ENCODE measurements at regions not wholly inside any gene's neighbourhood (a gene's known extent, or its start where the extent isn't known, plus 50 kb on each side); places are given as distances from the start of the nearest gene placed in this dataset.
"Not testable (repeated sequence)": the region's sequence is repeated elsewhere in the genome, so short reads cannot be mapped to it uniquely, and the experiment has no call there.

DNA sequence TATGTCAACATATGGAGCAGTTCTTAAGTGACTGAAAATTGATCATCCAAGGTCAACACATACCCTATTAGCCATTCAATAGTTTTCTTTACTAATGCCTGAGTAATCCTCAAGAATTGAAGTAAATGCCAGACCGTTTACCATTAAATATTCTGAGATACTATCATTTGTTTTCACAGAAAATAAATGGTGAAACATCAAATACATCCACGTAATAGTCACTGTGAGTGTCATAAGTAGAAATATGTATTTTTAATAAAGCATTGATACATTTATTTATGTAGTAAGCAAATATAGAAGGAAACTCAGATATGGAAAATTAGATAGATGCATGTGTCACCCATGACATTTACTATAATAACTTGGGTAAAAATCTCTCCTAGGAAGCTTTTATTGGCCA lies 927.8 kb upstream of the NRXN1 start:
- no peak for DNase-seq (ENCODE audit: low read depth, low spot score)

DNA sequence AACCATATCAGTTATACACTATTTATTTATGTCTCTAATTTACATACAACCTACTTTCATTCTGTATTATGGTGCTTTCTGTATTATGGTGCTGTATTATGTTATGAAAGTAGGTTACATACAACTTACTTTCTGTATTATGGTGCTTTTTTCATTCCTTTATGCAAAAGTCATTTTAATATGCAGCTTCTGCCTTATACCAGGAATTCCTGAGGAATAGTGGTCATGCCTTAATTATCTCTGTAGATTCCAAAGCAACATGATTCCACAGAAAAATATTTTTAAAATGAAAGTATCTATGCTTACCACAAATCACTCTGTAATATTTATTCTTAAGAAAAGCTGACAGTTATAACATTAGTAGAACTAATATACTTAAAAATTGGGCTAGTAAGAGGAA lies 922.0 kb upstream of the NRXN1 start:
- DNase-seq (ENCODE audit: low read depth, low spot score), result no peak

DNA sequence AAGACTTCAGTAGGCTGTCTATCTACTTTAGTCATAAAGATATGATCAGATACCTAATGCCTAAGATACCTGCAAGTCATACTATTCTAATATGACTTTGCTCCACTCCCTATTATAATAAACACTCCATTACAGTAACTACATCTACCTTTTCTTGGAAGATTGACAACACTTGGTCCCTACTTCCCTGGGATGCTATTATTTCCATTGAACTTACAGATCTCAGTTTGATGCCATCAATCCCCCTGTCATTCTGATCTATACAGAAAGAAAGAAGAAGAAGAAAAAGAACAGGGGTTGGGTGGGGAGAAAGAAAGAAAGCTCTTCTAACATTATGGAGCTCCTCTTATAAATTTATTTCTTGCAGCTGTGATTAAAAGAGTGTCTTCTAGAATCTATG lies 889.1 kb upstream of the NRXN1 start:
- DNase-seq (ENCODE audit: low read depth, low spot score), result no peak

DNA sequence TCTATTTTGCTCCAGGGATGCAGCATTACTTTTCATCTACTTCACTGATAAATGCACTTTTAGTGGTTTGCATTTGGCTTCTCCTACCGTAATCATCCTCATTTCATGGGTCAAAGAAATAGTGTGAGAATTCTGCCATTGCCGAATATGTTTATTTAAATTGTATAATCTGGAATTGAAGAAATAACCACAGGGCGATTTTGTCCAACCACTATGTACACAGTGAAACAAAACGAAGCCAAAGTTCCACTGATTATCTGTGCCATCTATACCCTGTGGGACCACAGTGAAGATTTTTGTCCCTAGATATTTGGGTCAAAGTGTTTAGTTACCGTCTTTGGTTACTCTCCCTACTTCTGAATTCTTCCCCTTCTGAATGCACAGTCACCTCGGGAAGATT lies 888.6 kb upstream of the NRXN1 start:
- DNase-seq (ENCODE audit: low read depth, low spot score), result no peak

DNA sequence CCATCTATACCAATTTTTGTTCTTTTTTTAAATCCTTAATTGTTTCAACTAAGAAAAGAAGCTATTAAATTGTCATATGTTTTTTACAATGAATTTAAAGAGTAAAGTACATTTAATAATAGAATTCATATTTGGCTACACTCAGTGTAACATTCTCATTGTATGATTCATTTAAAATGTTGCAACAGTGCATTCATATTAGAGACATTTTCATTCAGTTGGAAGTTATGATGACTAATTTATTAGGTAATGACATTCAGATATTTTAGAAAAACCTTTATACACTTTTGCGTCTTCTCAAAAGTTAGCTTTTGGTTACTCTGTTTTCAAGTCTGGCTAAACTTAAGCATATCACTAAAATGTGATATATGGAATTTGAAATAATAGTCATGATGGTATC lies 887.5 kb upstream of the NRXN1 start:
- DNase-seq (ENCODE audit: low read depth, low spot score), result no peak

DNA sequence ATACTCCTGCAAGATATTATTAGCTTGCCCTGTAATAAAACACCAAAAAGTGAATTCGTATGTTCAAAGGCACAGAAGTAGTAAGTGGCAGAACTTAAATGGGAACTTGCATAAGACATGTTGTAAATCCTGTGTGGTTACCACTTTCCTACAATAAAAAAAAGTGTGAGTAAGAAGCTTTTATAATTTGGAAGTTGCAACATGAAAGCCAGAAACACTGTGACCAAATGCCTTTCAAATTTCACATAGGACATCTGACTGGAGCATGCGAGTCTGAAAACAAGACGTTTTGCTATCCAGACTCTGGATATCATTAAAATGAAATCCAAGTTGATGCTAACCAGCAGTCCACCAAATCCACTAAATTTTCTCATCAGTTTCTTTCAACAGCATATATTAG lies 886.2 kb upstream of the NRXN1 start:
- no peak for DNase-seq (ENCODE audit: low read depth, low spot score)

DNA sequence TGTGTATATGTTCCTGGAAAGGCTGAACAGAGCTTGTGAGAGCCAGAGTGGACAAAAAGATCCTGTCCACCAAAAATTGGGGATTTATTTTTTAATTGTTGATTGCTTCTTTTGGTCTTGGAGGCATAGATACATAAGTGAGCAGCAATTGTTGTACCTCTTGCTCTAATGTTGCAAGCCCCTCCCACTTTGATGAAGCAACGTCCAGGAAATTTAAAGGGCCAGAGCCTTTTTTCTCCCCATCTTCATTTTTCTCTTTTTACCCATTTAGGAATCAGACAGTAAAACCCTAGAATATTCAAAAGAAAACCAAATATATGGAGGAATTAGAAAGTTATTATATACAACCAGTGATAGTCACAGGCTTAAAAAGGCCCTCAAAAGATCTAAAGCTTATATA lies 871.8 kb upstream of the NRXN1 start:
- no peak for DNase-seq (ENCODE audit: low read depth, low spot score)

DNA sequence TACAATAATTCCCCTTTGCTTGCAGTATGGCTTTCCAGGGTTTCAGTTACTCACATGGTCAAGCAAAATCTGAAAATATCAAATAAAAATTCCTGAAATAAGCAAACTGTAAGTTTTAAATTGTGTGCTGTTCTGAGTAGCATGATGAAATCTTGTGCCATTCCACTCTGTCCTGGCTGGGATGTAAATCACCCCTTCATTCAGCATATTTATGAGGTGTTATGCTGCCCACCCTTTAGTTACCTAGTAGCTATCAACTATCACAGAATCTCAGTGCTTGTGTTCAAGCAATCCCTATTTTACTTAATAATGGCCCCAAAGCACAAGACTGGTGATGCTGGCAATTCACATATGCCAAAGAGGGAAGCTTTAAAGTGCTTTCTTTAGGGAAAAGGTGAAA lies 867.7 kb upstream of the NRXN1 start:
- DNase-seq (ENCODE audit: low read depth, low spot score), result no peak

DNA sequence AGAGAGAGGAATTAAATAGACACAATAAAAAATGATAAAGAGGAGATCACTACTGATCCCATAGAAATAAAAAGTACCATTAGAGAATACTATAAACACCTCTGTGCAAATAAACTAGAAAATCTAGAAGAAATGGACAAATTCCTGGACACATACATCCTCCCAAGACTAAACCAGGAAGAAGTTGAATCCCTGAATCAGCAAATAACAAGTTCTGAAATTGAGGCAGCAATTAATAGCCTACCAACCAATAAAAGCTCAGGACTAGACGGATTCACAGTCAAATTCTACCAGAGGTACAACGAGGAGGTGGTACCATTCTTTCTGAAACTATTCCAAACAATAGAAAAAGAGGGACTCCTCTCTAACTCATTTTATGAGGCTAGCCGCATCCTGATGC lies 862.7 kb upstream of the NRXN1 start:
- not testable (repeated sequence) for DNase-seq (ENCODE audit: low read depth, low spot score)

DNA sequence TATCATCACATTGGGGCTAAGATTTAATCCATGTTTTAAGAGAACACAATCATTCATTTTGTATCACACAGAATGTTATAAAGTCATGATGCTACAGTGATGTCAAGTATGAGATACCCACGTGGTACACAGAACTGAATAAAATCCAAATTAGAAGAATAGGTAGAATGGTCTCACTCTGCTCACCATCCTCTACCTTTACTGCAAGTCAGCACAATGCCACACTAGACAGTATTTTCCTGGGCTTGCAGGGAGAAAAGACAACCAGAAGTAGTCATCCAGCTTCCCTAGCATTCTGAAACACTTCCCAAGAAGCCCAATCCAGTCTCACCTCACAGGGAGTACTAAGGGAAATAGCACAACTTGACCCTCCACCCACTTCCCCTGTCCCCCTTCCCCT lies 856.2 kb upstream of the NRXN1 start:
- no peak for DNase-seq (ENCODE audit: low read depth, low spot score)

DNA sequence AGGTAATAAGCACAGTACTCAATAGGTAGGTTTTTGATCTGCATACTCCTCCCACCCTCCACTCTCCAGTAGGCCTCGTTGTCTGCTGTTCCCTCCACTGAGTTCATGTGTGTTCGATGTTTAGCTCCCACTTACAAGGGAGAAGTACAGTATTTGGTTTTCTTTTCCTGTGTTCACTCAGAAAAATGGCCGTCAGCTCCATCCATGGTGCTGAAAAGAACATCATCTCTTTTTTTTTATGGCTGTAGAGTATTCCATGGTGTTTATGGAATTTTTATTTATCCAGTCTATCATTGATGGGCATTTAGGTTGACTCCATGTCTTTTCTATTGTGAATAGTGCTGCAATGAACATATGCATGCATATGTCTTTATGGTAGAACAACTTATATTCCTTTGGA lies 849.7 kb upstream of the NRXN1 start:
- DNase-seq (ENCODE audit: low read depth, low spot score), result no peak

DNA sequence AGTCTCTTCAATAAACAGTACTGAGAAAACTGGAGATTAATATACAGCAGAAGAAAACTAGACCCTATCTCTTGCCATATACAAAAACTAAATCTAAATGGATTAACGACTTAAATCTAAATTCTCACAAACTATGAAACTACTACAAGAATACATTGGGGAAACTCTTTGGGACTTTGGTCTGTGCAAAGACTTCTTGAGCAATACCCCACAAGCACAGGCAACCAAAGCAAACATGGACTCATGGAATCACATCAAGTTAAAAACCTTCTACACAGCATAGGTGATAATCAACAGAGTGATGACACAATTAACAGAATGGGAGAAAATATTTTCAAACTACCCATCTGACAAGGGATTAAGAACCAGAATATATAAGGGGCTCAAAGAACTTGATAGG lies 848.2 kb upstream of the NRXN1 start:
- DNase-seq (ENCODE audit: low read depth, low spot score), result no peak

DNA sequence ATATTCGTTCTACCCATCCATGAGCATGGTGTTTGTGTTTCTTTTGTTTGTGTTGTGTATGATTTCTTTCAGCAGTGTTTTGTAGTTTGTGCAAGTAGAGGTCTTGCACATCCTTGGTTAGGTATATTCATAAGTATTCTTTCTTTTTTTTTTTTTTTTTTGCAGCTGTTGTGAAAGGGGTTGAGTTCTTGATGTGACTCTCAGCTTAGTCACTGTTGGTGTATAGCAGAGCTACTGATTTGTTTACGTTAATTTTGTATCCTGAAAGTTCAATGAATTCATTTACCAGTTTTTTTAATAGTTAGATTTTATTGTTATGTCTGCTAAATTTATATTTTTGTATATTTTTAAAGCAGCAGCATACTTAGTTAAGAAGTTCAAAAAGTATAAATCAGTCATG lies 834.4 kb upstream of the NRXN1 start:
- no peak for DNase-seq (ENCODE audit: low read depth, low spot score)

DNA sequence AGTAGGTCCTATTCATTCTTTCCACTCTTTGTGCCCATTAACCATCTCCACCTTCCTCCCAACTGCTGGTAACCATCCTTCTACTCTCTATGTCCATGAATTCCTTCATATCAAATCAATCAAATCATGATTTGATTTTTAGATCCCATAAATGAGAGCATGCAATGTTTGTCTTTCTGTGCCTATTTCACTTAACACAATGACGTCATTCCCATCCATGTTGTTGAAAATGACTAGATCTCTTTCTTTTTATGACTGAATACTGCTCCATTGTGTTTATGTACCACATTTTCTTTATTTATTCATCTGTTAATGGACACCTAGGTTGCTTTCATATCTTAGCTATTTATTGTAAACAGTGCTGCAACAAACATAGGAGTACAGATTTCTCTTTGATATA lies 827.3 kb upstream of the NRXN1 start:
- DNase-seq (ENCODE audit: low read depth, low spot score), result no peak

DNA sequence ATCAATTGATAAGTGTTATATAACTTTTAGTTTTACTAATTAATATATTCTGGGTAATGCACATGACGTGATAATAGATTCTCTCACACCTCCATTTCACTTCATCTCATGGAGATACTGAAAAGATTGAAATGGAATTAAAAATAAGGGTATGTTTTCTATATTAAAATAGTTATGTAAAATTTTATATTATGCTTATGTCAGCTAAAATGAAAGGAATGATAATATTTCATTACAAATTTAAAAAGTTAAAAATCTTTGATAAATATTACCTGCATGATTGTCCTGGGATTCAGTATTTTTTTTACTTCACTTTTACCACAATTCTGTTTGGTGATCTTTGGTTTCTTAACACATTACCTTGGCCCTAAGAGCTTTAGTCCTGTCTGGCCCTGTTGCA lies 823.8 kb upstream of the NRXN1 start:
- DNase-seq (ENCODE audit: low read depth, low spot score), result no peak

DNA sequence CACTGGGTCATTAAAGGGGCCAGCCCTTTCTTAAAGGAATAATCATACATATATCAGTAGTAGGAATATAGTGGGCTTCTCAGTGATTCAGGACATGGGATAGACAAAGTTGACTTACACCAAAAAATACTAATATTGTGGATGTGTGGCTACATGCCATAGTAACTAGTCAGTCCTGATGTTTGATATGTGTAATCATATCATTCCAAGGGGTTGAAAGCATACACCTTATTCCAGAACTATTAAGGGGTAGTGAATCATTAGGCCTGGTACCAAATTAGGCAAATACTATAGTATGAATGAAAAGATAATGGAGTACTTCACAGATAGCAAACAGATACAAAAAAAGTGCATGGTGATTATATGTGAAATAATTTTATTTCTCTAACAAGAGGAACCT lies 814.9 kb upstream of the NRXN1 start:
- DNase-seq (ENCODE audit: low read depth, low spot score), result no peak

DNA sequence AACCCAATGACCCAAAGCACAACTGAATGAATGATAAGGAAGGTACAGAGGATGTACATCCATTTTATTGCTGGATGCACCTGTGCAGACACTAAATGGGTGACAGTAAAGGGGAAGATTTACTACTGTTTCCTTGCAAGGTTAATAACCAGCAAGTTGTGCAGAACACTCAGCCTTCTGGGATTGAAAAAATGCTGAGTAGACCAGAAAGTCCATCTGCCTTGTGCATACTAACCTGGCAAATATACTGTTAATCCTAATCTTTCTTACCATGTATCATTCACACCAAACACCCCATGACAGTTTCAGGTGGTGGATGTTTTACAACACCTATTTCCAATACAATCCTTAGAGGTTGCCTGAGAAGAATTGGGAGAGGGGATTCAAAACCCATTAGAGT lies 814.1 kb upstream of the NRXN1 start:
- DNase-seq (ENCODE audit: low read depth, low spot score), result no peak

DNA sequence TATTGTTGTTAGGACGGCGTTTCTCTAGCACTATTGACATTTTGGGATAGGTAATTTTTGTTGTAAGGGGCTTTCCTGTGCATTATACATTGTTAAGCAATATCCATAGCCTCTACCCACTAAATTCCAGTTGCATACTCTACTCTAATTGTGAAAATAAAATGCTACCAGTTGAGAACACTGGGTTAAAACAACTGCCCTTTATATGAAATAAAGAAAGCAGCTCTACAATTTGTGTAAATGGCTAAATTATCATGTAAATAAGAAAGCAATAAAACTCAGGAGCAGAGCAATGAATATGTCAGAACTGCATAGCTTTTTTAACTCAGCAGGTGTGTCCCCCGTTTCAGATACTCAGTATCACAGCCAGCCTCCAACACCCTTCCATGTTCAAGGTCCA lies 812.7 kb upstream of the NRXN1 start:
- no peak for DNase-seq (ENCODE audit: low read depth, low spot score)

DNA sequence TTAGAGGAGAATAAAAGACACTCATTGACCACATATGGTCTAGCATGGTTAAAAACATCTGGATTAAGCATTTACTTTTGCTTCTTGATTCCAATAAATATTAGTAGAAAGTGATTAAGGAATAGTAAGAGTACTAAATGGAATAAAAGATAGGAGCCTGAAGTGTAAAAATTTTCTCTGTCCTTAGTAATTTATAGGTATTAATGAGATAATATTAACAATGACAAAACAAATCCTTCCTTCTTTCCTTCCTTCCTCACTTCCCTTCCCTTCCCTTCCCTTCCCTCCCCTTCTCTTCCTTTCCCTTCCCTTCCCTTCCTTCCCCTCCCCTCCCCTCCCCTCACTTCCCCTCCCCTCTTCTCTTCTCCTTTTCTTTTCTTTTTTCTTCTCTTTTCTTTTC lies 797.5 kb upstream of the NRXN1 start:
- no peak for DNase-seq (ENCODE audit: low read depth, low spot score)

DNA sequence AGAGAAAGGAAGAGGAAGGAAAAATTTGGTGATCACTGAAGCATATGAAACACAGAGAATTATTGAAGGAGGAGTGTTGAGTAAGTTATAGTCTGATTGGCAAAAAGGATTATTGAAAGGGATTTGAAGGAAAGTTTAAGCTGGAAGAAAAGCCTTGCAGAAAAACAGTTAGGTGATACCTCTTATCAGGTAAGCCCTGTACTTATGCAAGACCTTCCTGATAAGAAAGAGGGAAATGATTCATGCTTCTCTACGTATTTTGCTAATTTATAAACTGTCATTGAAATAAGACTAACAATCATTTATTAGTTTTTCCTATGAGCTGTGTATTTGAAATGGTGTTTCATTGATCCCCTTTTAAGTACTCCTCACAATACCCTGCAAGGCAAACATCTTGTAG lies 793.9 kb upstream of the NRXN1 start:
- no peak for DNase-seq (ENCODE audit: low read depth, low spot score)

DNA sequence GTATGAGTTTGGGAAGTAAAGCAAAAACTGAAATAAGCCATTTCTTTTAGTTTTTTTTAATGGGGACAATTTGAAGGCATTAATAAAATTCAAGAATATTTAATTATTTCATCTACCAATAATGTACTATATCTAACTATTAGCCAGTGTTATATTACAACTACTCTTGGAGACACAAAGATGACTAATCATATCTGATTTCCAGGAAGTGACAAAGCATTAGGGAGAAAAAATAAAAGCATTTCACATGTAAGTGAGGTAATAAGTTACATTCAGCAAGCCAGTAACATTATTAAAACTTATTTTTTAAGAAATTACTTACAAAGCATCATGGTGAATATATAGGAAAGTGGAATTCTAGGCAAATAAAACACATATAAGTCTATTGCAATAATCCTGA lies 781.3 kb upstream of the NRXN1 start:
- no peak for DNase-seq (ENCODE audit: low read depth, low spot score)

DNA sequence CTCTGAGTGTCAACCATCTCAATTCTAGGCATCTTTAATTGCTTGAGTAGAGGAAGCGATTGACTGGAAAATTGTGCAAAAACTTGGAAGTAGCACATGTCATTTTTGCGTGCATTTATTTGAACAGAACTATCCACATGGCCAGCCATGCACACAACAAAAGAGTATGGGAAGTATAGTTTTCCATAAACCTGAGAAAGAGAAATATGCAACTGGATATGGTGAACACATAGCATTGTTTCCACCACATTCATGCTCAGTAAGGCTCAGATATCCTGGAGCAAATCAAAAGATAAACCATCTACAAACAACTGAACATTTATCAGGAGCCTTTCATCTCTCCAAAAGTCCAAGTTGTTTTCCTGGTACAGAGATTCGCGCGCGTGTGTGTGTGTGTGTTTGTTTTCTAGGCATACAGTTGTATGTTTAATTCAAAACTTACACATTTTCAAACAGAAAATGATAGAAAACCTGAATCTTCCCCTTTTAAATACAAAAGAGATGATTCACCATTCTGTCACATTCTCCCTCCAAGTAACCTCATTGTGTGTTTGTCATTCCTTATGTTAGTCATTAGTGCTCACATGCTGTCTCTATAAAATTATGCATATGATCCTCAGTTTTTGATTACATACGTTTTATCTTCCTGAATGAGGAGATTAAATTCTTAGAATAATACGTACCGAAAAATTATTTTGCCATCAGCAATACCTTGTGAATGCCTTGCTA lies 780.4 kb upstream of the NRXN1 start:
- no peak for DNase-seq (ENCODE audit: low read depth, low spot score)

DNA sequence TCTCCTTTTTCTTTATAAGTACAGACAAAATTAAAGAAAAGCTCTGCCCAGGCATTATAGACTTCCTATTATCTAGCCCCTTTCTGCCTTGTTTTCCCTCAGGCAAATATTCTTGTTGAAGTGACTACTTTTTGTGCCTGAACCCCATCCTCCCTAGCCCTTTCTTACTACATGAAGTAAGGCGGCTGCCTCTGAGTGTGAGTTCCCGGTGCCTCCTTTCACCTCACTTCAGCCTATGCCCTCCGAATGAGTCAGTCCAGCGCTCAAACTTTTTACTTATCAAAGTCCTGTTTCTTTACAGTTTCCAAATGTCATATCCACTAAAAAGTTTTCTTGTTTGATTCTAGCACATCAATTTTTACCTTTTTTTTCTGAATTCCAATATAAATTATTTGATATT lies 778.3 kb upstream of the NRXN1 start:
- DNase-seq (ENCODE audit: low read depth, low spot score), result no peak

DNA sequence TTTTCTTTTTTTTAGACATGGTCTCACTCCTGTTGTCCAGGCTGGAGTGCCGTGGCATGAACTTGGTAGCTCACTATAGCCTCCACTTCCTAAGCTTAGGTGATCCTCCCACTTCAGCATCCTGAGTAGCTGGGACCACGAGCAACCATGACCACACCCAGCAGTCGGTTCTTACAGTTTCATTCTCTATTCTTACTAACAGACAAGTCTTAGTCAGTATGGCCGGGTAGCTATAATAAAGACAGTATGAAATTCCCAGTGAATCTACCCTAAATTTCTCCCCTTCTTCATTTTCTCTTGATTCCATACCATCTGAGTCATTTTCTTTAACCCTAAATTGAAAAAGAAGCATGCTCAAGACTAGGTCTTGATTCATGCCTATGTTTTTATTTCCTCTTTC lies 775.3 kb upstream of the NRXN1 start:
- no peak for DNase-seq (ENCODE audit: low read depth, low spot score)

All from pulmonary artery endothelial cell (primary cell).